ENCODE measurements at regions not wholly inside any gene's neighbourhood (a gene's known extent, or its start where the extent isn't known, plus 50 kb on each side); places are given as distances from the start of the nearest gene placed in this dataset.
"Not testable (repeated sequence)": the region's sequence is repeated elsewhere in the genome, so short reads cannot be mapped to it uniquely, and the experiment has no call there.

GRCh38 chr4:54445866-54446265 lies 211.9 kb upstream of the KIT start:
- no TSS peak for BruUV-seq (replicated peaks)
- CTCF ChIA-PET = interaction anchor here (0.6 to 1.0 kb wide), 3 partner anchors 90 to 266 kb away, joined by 3 to 4 read pairs (median 3); no protein-coding TSS in a partner anchor
- DNase-seq (ENCODE audit: unreplicated experiment) = no peak
- TF ChIP-seq, protein P1, sequence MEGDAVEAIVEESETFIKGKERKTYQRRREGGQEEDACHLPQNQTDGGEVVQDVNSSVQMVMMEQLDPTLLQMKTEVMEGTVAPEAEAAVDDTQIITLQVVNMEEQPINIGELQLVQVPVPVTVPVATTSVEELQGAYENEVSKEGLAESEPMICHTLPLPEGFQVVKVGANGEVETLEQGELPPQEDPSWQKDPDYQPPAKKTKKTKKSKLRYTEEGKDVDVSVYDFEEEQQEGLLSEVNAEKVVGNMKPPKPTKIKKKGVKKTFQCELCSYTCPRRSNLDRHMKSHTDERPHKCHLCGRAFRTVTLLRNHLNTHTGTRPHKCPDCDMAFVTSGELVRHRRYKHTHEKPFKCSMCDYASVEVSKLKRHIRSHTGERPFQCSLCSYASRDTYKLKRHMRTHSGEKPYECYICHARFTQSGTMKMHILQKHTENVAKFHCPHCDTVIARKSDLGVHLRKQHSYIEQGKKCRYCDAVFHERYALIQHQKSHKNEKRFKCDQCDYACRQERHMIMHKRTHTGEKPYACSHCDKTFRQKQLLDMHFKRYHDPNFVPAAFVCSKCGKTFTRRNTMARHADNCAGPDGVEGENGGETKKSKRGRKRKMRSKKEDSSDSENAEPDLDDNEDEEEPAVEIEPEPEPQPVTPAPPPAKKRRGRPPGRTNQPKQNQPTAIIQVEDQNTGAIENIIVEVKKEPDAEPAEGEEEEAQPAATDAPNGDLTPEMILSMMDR (IDR thresholded peaks at IDR 0.05; ENCODE audit: unreplicated experiment) = no peak
- Mint-ChIP-seq H3K27ac (ENCODE audit: low read depth, unreplicated experiment) (no peak overlapping the region), H3K36me3 (ENCODE audit: insufficient read depth, unreplicated experiment) (no peaks in the 10 kb centered on the region), H3K4me3 (ENCODE audit: unreplicated experiment) (no peak overlapping the region), H3K4me1 (ENCODE audit: insufficient read depth, unreplicated experiment) (no peaks in the 10 kb centered on the region), H3K9me3 (ENCODE audit: unreplicated experiment) (peaks cover 15% of the 10 kb centered on the region), H3K27me3 (ENCODE audit: insufficient read depth, unreplicated experiment) (no peaks in the 10 kb centered on the region)
- POLR2A ChIA-PET = interaction anchor here (0.6 kb wide), 1 partner anchor 1127 kb away, joined by 3 read pairs; no protein-coding TSS in a partner anchor
- intact Hi-C loops (cut with micrococcal nuclease) = no loop called here

DNA sequence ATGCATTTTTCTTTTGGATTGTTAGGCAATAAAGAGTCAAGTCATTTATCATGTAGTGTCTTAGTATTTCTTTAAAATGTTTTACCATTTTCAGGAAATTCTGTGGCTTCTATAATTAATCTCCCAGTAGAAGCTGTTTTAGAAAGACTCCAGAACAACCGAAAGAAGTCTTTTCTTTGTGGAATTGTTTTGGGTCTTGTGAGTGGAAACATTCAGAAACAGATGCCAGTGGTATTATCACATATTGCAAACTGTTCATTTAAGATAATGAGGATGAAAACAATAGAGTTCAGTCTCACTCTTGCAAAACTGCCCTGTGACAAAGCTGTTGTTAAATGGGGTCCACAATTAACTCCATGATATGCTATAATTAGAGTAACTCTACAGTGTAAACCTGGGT lies 211.2 kb upstream of the KIT start:
- Mint-ChIP-seq H3K36me3 (ENCODE audit: insufficient read depth, unreplicated experiment) (no peaks in the 10 kb centered on the region), H3K4me3 (ENCODE audit: unreplicated experiment) (no peak overlapping the region), H3K27me3 (ENCODE audit: insufficient read depth, unreplicated experiment) (peaks cover under 1% of the 10 kb centered on the region), H3K27ac (ENCODE audit: low read depth, unreplicated experiment) (no peak overlapping the region), H3K4me1 (ENCODE audit: insufficient read depth, unreplicated experiment) (no peaks in the 10 kb centered on the region), H3K9me3 (ENCODE audit: unreplicated experiment) (peaks cover 15% of the 10 kb centered on the region)
- CTCF ChIA-PET = interaction anchor here (0.5 to 1.3 kb wide), 3 partner anchors 18 to 516 kb away, joined by 3 read pairs; no protein-coding TSS in a partner anchor
- TF ChIP-seq, protein P1 (IDR thresholded peaks at IDR 0.05; ENCODE audit: unreplicated experiment) = no peak
- intact Hi-C loops (cut with micrococcal nuclease) = no loop called here
- DNase-seq (ENCODE audit: unreplicated experiment) = no peak
- no TSS peak for BruUV-seq (replicated peaks)
- POLR2A ChIA-PET = no interaction called here

DNA sequence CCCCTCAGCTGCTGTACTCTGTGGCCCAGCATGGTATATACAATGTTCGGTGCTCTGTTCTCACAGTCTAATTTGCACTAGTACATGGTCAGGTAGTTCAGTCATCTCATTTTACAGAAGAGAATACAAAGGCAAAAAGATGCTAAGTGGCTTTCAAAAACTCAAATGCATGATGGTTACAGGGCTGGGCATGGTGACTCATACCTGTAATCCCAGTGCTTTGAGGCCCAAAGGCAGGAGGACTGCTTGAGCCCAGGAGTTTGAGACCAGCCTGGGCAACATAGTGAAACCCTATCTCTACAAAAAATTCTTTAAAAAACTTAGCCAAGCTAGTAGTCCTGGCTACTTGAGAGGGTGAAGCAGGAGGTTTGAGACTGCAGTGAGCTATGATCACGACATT lies 210.5 kb upstream of the KIT start:
- DNase-seq (ENCODE audit: unreplicated experiment) = no peak

DNA sequence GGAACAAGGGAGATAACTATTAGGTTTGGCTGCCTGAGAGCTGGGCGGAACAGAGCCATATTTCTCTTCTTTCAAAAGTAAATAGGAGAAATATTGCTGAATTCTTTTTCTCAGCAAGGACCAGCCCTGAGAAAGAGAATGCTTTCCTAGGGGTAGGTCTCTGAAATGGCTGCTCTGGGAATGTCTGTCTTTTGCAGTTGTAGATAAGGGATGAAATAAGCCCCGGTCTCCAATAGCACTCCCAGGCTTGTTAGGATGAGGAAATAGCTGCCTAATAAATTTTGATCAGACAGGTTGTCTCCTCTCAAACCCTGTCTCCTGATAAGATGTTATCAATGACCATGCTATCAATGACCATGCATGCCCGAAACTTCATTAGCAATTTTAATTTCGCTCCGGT lies 207.8 kb upstream of the KIT start:
- POLR2A ChIA-PET = no interaction called here
- Mint-ChIP-seq H3K36me3 (ENCODE audit: insufficient read depth, unreplicated experiment) (no peaks in the 10 kb centered on the region), H3K4me3 (ENCODE audit: unreplicated experiment) (no peak overlapping the region), H3K27ac (ENCODE audit: low read depth, unreplicated experiment) (no peak overlapping the region), H3K4me1 (ENCODE audit: insufficient read depth, unreplicated experiment) (no peaks in the 10 kb centered on the region), H3K27me3 (ENCODE audit: insufficient read depth, unreplicated experiment) (peaks cover 22% of the 10 kb centered on the region), H3K9me3 (ENCODE audit: unreplicated experiment) (peaks cover 15% of the 10 kb centered on the region)
- no peak for DNase-seq (ENCODE audit: unreplicated experiment)
- TF ChIP-seq, protein P1 (IDR thresholded peaks at IDR 0.05; ENCODE audit: unreplicated experiment) = no peak
- intact Hi-C loops (cut with micrococcal nuclease) = no loop called here
- BruUV-seq (replicated peaks) = no TSS peak
- CTCF ChIA-PET = interaction anchor here (0.8 kb wide), 1 partner anchor 213 kb away, joined by 5 read pairs; no protein-coding TSS in a partner anchor

More for the DNA sequence above, 210.5 kb upstream of the KIT start:
- peaks cover 15% of the 10 kb centered on the region for H3K9me3 Mint-ChIP-seq (ENCODE audit: unreplicated experiment)
- ChIA-PET CTCF (interaction anchor here (1.3 kb wide), 1 partner anchor 515 kb away, joined by 3 read pairs; no protein-coding TSS in a partner anchor), POLR2A (no interaction called here)
- no peak overlapping the region for H3K4me3 Mint-ChIP-seq (ENCODE audit: unreplicated experiment)
- H3K36me3 Mint-ChIP-seq (ENCODE audit: insufficient read depth, unreplicated experiment) = no peaks in the 10 kb centered on the region
- BruUV-seq (replicated peaks) = no TSS peak
- H3K4me1 Mint-ChIP-seq (ENCODE audit: insufficient read depth, unreplicated experiment) = no peaks in the 10 kb centered on the region
- TF ChIP-seq, protein P1 (IDR thresholded peaks at IDR 0.05; ENCODE audit: unreplicated experiment) = no peak
- no peak overlapping the region for H3K27ac Mint-ChIP-seq (ENCODE audit: low read depth, unreplicated experiment)
- peaks cover 7% of the 10 kb centered on the region for H3K27me3 Mint-ChIP-seq (ENCODE audit: insufficient read depth, unreplicated experiment)
- intact Hi-C loops (cut with micrococcal nuclease) = no loop called here

- H3K4me1 Mint-ChIP-seq (ENCODE audit: insufficient read depth, unreplicated experiment); BruUV-seq (replicated peaks); DNase-seq (ENCODE audit: unreplicated experiment); intact Hi-C loops (cut with micrococcal nuclease); H3K9me3 Mint-ChIP-seq (ENCODE audit: unreplicated experiment); H3K27me3 Mint-ChIP-seq (ENCODE audit: insufficient read depth, unreplicated experiment); H3K36me3 Mint-ChIP-seq (ENCODE audit: insufficient read depth, unreplicated experiment); H3K27ac Mint-ChIP-seq (ENCODE audit: low read depth, unreplicated experiment); POLR2A ChIA-PET; H3K4me3 Mint-ChIP-seq (ENCODE audit: unreplicated experiment): not testable (repeated sequence)
- CTCF ChIA-PET = interaction anchor here (1.4 kb wide), 1 partner anchor 11 kb away, joined by 4 read pairs; no protein-coding TSS in a partner anchor
These were observed 190.8 kb upstream of the KIT start for GRCh38 chr4:54466960-54467359.
